H1 (cell line): ENCODE measurements at regions not wholly inside any gene's neighbourhood (a gene's known extent, or its start where the extent isn't known, plus 50 kb on each side); places are given as distances from the start of the nearest gene placed in this dataset.

ENCODE experiments used
- CTCF ChIA-PET: fragments of 300-600 bp; sonication (Branson Sonifier 250); formaldehyde crosslinking; loops from one replicate; lab custom pipeline; 2021; ENCODE audit not compliant: partially characterized antibody; lab: Charles Lee
- POLR2A ChIA-PET: fragments of 300-600 bp; sonication (Branson Sonifier 250); formaldehyde crosslinking; loops from one replicate; lab custom pipeline; 2021; ENCODE audit warnings: inconsistent platforms; ENCODE audit not compliant: partially characterized antibody; lab: Charles Lee
- DNase-seq, 2 experiments: peaks; one replicate each; pipeline versions ENCODE4 v3.0.0 to v3.0.0-alpha.2; 2010 to 2022; ENCODE audit warnings: low spot score in 2 of 2, low read depth in 1 of 2, mixed read lengths in 1 of 2
- FAIRE-seq: peaks from 2 replicates; lab custom pipeline; 2011; peaks lifted over from hg19 to GRCh38; lab: Jason Lieb, UNC
- H2AFZ ChIP-seq: 2 replicates; pipeline ENCODE4 v1.8.1; 2012; ENCODE audit warnings: low read length, inconsistent platforms
- H2AK5ac ChIP-seq: 2 replicates; pipeline ENCODE4 v1.6.1; 2013; ENCODE audit warnings: low read depth, low read length
- H2BK120ac ChIP-seq: replicated peaks from 2 replicates; pipeline ENCODE3; 2013; ENCODE audit warnings: low read depth, low read length, inconsistent platforms
- H2BK12ac ChIP-seq: 2 replicates; pipeline ENCODE4 v1.6.1; 2013; ENCODE audit warnings: low read depth, low read length
- H2BK15ac ChIP-seq: 2 replicates; pipeline ENCODE4 v1.6.1; 2013; ENCODE audit warnings: low read length
- H2BK20ac ChIP-seq: 2 replicates; pipeline ENCODE4 v1.6.1; 2013; ENCODE audit warnings: low read length
- H2BK5ac ChIP-seq: 2 replicates; pipeline ENCODE4 v1.6.1; 2013; ENCODE audit warnings: low read depth, low read length
- H3K14ac ChIP-seq: 2 replicates; pipeline ENCODE4 v1.6.1; 2013; ENCODE audit warnings: inconsistent platforms; ENCODE audit not compliant: insufficient read length
- H3K18ac ChIP-seq: 2 replicates; pipeline ENCODE4 v1.6.1; 2013; ENCODE audit warnings: low read length; ENCODE audit errors: extremely low read depth
- H3K23ac ChIP-seq: 2 replicates; pipeline ENCODE4 v1.6.1; 2013; ENCODE audit warnings: inconsistent platforms; ENCODE audit not compliant: insufficient read length
- H3K23me2 ChIP-seq: 2 replicates; pipeline ENCODE4 v1.6.1; 2013; ENCODE audit warnings: low read depth, low read length
- H3K27ac ChIP-seq: 2 replicates; pipeline ENCODE4 v1.6.1; 2011; ENCODE audit warnings: low read depth, low read length, inconsistent platforms
- H3K27me3 ChIP-seq, 4 experiments: replicated peaks in 1 of 4; 1 replicate in 1 of 4; 2 replicates in 3 of 4; pipeline versions ENCODE4 v1.6.1 to v1.8.1; 2011 to 2013; ENCODE audit warnings: low read length in 3 of 4, mild to moderate bottlenecking in 3 of 4, inconsistent platforms in 2 of 4, mixed read lengths in 2 of 4, moderate library complexity in 1 of 4; ENCODE audit not compliant: control insufficient read depth in 3 of 4, insufficient read depth in 3 of 4; ENCODE audit errors: extremely low read depth in 1 of 4
- H3K36me3 ChIP-seq, 4 experiments: 2 replicates each; pipeline versions ENCODE4 v1.6.1 to v1.8.1; 2011 to 2013; ENCODE audit warnings: mild to moderate bottlenecking in 4 of 4, low read length in 3 of 4, moderate library complexity in 2 of 4, control low read depth in 1 of 4, inconsistent platforms in 1 of 4; ENCODE audit not compliant: insufficient read depth in 4 of 4, control insufficient read depth in 2 of 4
- H3K4ac ChIP-seq: replicated peaks from 2 replicates; pipeline ENCODE3; 2013; ENCODE audit warnings: low read length, low read depth, mixed read lengths, inconsistent platforms; ENCODE audit not compliant: insufficient read length
- H3K4me1 ChIP-seq, 4 experiments: replicated peaks in 1 of 4; 1 replicate in 1 of 4; 2 replicates in 3 of 4; pipeline versions ENCODE4 v1.6.1 to v1.8.1; 2011 to 2013; ENCODE audit warnings: low read length in 3 of 4, inconsistent platforms in 2 of 4, mixed read lengths in 1 of 4; ENCODE audit not compliant: insufficient read depth in 4 of 4, control insufficient read depth in 3 of 4
- H3K4me2 ChIP-seq, 2 experiments: 2 replicates each; pipeline versions ENCODE4 v1.6.1 to v1.8.1; 2011 to 2013; ENCODE audit warnings: low read depth in 2 of 2, low read length in 2 of 2, control low read depth in 1 of 2, inconsistent platforms in 1 of 2, mild to moderate bottlenecking in 1 of 2; ENCODE audit not compliant: insufficient read depth in 1 of 2
- H3K4me3 ChIP-seq, 4 experiments: fragments of 200-600, 300-600 bp in 1 of 4; sonication (generic), shearing (Covaris generic), sonication (Bioruptor Twin) in 1 of 4; 2 replicates each; pipeline versions ENCODE4 v1.5.1 to v1.8.1; 2011 to 2016; ENCODE audit warnings: low read length in 4 of 4, low read depth in 3 of 4, control low read depth in 2 of 4, inconsistent platforms in 2 of 4, mild to moderate bottlenecking in 2 of 4, mixed read lengths in 1 of 4, moderate library complexity in 1 of 4; ENCODE audit not compliant: insufficient read depth in 2 of 4; ENCODE audit errors: extremely low read depth in 1 of 4
- H3K56ac ChIP-seq: replicated peaks from 2 replicates; pipeline ENCODE3; 2013; ENCODE audit warnings: low read depth, mild to moderate bottlenecking, mixed read lengths, low read length, inconsistent platforms; ENCODE audit not compliant: insufficient read length
- H3K79me1 ChIP-seq: 2 replicates; pipeline ENCODE4 v1.6.1; 2013; ENCODE audit warnings: low read depth, low read length, control low read depth
- H3K79me2 ChIP-seq, 2 experiments: 2 replicates each; pipeline versions ENCODE4 v1.6.1 to v1.8.1; 2012 to 2013; ENCODE audit warnings: low read length in 2 of 2, mild to moderate bottlenecking in 2 of 2, inconsistent platforms in 1 of 2; ENCODE audit not compliant: insufficient read depth in 2 of 2, control insufficient read depth in 1 of 2
- H3K9ac ChIP-seq, 4 experiments: replicated peaks in 1 of 4; 1 replicate in 1 of 4; 2 replicates in 3 of 4; pipeline versions ENCODE4 v1.6.1 to v1.8.1; 2011 to 2013; ENCODE audit warnings: low read depth in 3 of 4, low read length in 3 of 4, control low read depth in 2 of 4, mild to moderate bottlenecking in 2 of 4, moderate library complexity in 2 of 4, inconsistent platforms in 1 of 4; ENCODE audit errors: extremely low read depth in 1 of 4
- H3K9me3 ChIP-seq, 2 experiments: 2 replicates each; pipeline versions ENCODE4 v1.6.1 to v1.8.1; 2012 to 2013; ENCODE audit warnings: mild to moderate bottlenecking in 2 of 2, moderate library complexity in 2 of 2, control low read depth in 1 of 2, inconsistent platforms in 1 of 2, low read depth in 1 of 2, low read length in 1 of 2, mixed read lengths in 1 of 2; ENCODE audit not compliant: insufficient read depth in 2 of 2
- H4K20me1 ChIP-seq, 2 experiments: replicated peaks in 1 of 2; 2 replicates each; pipeline versions ENCODE3 to v1.8.1; 2011 to 2013; ENCODE audit warnings: inconsistent platforms in 2 of 2, low read length in 2 of 2, mild to moderate bottlenecking in 1 of 2; ENCODE audit not compliant: insufficient read depth in 2 of 2, control insufficient read depth in 1 of 2
- H4K5ac ChIP-seq: 2 replicates; pipeline ENCODE4 v1.6.1; 2013; ENCODE audit warnings: low read length, low read depth, mixed read lengths, inconsistent platforms; ENCODE audit not compliant: insufficient read length
- H4K8ac ChIP-seq: 2 replicates; pipeline ENCODE4 v1.8.0; 2013; ENCODE audit warnings: mild to moderate bottlenecking, moderate library complexity, low read length, inconsistent platforms; ENCODE audit not compliant: insufficient read depth; ENCODE audit errors: extremely low read depth
- H4K91ac ChIP-seq: replicated peaks from 2 replicates; pipeline ENCODE3; 2013; ENCODE audit warnings: low read length, mixed read lengths, inconsistent platforms; ENCODE audit not compliant: insufficient read length
- BCL11A ChIP-seq, 2 experiments: IDR thresholded peaks; one replicate each; pipeline ENCODE4 v1.6.1; 2011; ENCODE audit warnings: low read depth in 2 of 2, low read length in 2 of 2, mild to moderate bottlenecking in 2 of 2
- CBX5 ChIP-seq: fragments of 300-800, 300-1000 bp; sonication (generic); IDR thresholded peaks from 2 replicates; pipeline ENCODE4 v1.7.1; 2016; ENCODE audit warnings: antibody characterized with exemption, low read length, low read depth
- CBX8 ChIP-seq: fragments of 300-800, 300-1000 bp; sonication (generic); IDR thresholded peaks from 2 replicates; pipeline ENCODE4 v1.7.1; 2016; ENCODE audit warnings: low read depth, low read length, borderline replicate concordance
- CHD2 ChIP-seq: IDR thresholded peaks from 2 replicates; pipeline ENCODE4 v1.6.1; 2012; ENCODE audit warnings: low read length, improper control_type of control experiment
- CREB1 ChIP-seq: IDR thresholded peaks from 2 replicates; pipeline ENCODE4 v1.6.1; 2012; ENCODE audit warnings: inconsistent platforms
- CTCF ChIP-seq, 3 experiments: IDR thresholded peaks; 1 replicate in 2 of 3; 2 replicates in 1 of 3; pipeline versions ENCODE4 v1.5.1 to v1.6.1; 2011; ENCODE audit warnings: low read length in 3 of 3, mild to moderate bottlenecking in 3 of 3, inconsistent platforms in 2 of 3, low read depth in 1 of 3, moderate library complexity in 1 of 3; ENCODE audit not compliant: insufficient read depth in 1 of 3; ENCODE audit errors: control extremely low read depth in 1 of 3
- EP300 ChIP-seq, 2 experiments: IDR thresholded peaks; 1 replicate in 1 of 2; 2 replicates in 1 of 2; pipeline ENCODE4 v1.6.1; 2011 to 2012; ENCODE audit warnings: low read depth in 2 of 2, low read length in 2 of 2, mild to moderate bottlenecking in 2 of 2, borderline replicate concordance in 1 of 2, inconsistent platforms in 1 of 2, moderate library complexity in 1 of 2
- EZH2 ChIP-seq: fragments of 200-600 bp; sonication (generic); IDR thresholded peaks from 2 replicates; pipeline ENCODE4 v1.7.1; 2012; ENCODE audit warnings: low read depth, mild to moderate bottlenecking, moderate library complexity, low read length, inconsistent platforms; ENCODE audit not compliant: severe bottlenecking
- FOSL1 ChIP-seq: IDR thresholded peaks from 2 replicates; pipeline ENCODE4 v1.6.1; 2011; ENCODE audit warnings: mild to moderate bottlenecking, low read depth, low read length, moderate library complexity; ENCODE audit not compliant: insufficient read depth
- RAD21 ChIP-seq, 2 experiments: IDR thresholded peaks in 1 of 2; conservative IDR thresholded peaks in 1 of 2; 2 replicates each; pipeline ENCODE4 v1.6.1; 2011; ENCODE audit warnings: low read depth in 2 of 2, low read length in 2 of 2, improper control_type of control experiment in 1 of 2, inconsistent platforms in 1 of 2, mild to moderate bottlenecking in 1 of 2, moderate library complexity in 1 of 2
- RFX5 ChIP-seq: IDR thresholded peaks from 2 replicates; pipeline ENCODE4 v1.6.1; 2011; ENCODE audit warnings: low read depth, low read length, improper control_type of control experiment, borderline replicate concordance
- TBP ChIP-seq: IDR thresholded peaks from 2 replicates; pipeline ENCODE4 v1.6.1; 2011; ENCODE audit warnings: low read depth, low read length, improper control_type of control experiment
- WGBS, 2 experiments: shearing (Covaris generic) in 1 of 2; methylation state at CpG; one replicate each; pipeline versions ENCODE4 v1.1.6 to v1.1.7; 2013 to 2015; ENCODE audit warnings: low lambda C conversion rate in 2 of 2, mixed read lengths in 2 of 2, inconsistent platforms in 1 of 2, low coverage in 1 of 2, missing lambda C conversion rate in 1 of 2; ENCODE audit not compliant: insufficient replicate concordance in 2 of 2, insufficient coverage in 1 of 2, insufficient read length in 1 of 2; ENCODE audit errors: extremely low coverage in 1 of 2, missing lambda C conversion rate in 1 of 2; 5-methylcytosine and 5-hydroxymethylcytosine counted together

GRCh38 chr6:126890055-126890454 is 228.4 kb upstream of the RSPO3 start:
- no peak overlapping the region for H2BK12ac ChIP-seq
- no peak overlapping the region for H2BK5ac ChIP-seq
- no peak overlapping the region for H3K23ac ChIP-seq
- no peaks in the 10 kb centered on the region for H3K36me3 ChIP-seq
- no peaks in the 10 kb centered on the region for H3K23me2 ChIP-seq
- no peak overlapping the region for H3K14ac ChIP-seq
- H2BK15ac ChIP-seq: no peak overlapping the region
- no peak overlapping the region for H3K9ac ChIP-seq
- CTCF ChIA-PET: interaction anchor here (1.1 kb wide), 1 partner anchor 13 kb away, joined by 3 read pairs; no protein-coding TSS in a partner anchor
- no peak for DNase-seq
- no peak overlapping the region for H2AFZ ChIP-seq
- no peak overlapping the region for H2AK5ac ChIP-seq
- WGBS, 2 experiments: 93% methylated on average over 2 of the region's 2 CpGs; no CpG with 5 or more reads in 1 of the 2 experiments
- H2BK20ac ChIP-seq: no peak overlapping the region
- H4K8ac ChIP-seq: no peak overlapping the region
- no peaks in the 10 kb centered on the region for H3K27me3 ChIP-seq
- H3K4ac ChIP-seq: no peak overlapping the region
- H3K4me2 ChIP-seq: no peak overlapping the region
- no peak overlapping the region for H3K27ac ChIP-seq
- H4K91ac ChIP-seq: no peak overlapping the region
- H3K4me1 ChIP-seq: no peaks in the 10 kb centered on the region
- H3K79me2 ChIP-seq: no peaks in the 10 kb centered on the region
- FAIRE-seq: no peak
- no peaks in the 10 kb centered on the region for H4K20me1 ChIP-seq
- no peak overlapping the region for H3K56ac ChIP-seq
- H2BK120ac ChIP-seq: no peak overlapping the region
- no peaks in the 10 kb centered on the region for H3K9me3 ChIP-seq
- POLR2A ChIA-PET: no interaction called here
- no peaks in the 10 kb centered on the region for H3K79me1 ChIP-seq
- H4K5ac ChIP-seq: no peak overlapping the region
- no peak overlapping the region for H3K18ac ChIP-seq
- H3K4me3 ChIP-seq: no peak overlapping the region
- TF ChIP-seq CHD2 (no peak), BCL11A (IDR thresholded peaks at IDR 0.05; ENCODE audit: low read depth in 2 of 2, low read length in 2 of 2) (no peak), CTCF (IDR thresholded peaks at IDR 0.05; ENCODE audit: control extremely low read depth in 1 of 3, insufficient read depth in 1 of 3, low read depth in 1 of 3, low read length in 3 of 3) (no peak), EP300 (IDR thresholded peaks at IDR 0.05; ENCODE audit: borderline replicate concordance in 1 of 2, low read depth in 2 of 2, low read length in 2 of 2) (no peak), RAD21 (IDR thresholded peaks at IDR 0.05 in 1 of 2, conservative IDR thresholded peaks at IDR 0.05 in 1 of 2; ENCODE audit: low read depth in 2 of 2, low read length in 2 of 2) (no peak), RFX5 (no peak), EZH2 (no peak), CREB1 (no peak), TBP (no peak), CBX8 (no peak), CBX5 (no peak), FOSL1 (no peak)
